Glutamatergic neuron (in vitro differentiated cells): ENCODE measurements at regions not wholly inside any gene's neighbourhood (a gene's known extent, or its start where the extent isn't known, plus 50 kb on each side); places are given as distances from the start of the nearest gene placed in this dataset.
A peak's percentile ranks its signal among the peaks of the same experiment; 100 is the strongest.

Experiments
- DNase-seq: peaks from one replicate; pipeline ENCODE4 v3.0.0; 2022
- H3K27ac Mint-ChIP-seq: one replicate; pipeline ENCODE4 v1.8.0; 2020; ENCODE audit warnings: mild to moderate bottlenecking, mixed read lengths, inconsistent platforms; ENCODE audit not compliant: unreplicated experiment
- H3K27me3 Mint-ChIP-seq: one replicate; pipeline ENCODE4 v1.8.0; 2020; ENCODE audit warnings: mild to moderate bottlenecking, moderate library complexity, mixed read lengths, inconsistent platforms; ENCODE audit not compliant: unreplicated experiment
- H3K36me3 Mint-ChIP-seq: one replicate; pipeline ENCODE4 v1.8.0; 2020; ENCODE audit warnings: mild to moderate bottlenecking, mixed read lengths, inconsistent platforms; ENCODE audit not compliant: unreplicated experiment
- H3K4me1 Mint-ChIP-seq: one replicate; pipeline ENCODE4 v1.8.0; 2020; ENCODE audit warnings: mild to moderate bottlenecking, low read depth, mixed read lengths, inconsistent platforms; ENCODE audit not compliant: unreplicated experiment
- H3K4me3 Mint-ChIP-seq: one replicate; pipeline ENCODE4 v1.8.0; 2020; ENCODE audit warnings: mild to moderate bottlenecking, mixed read lengths, inconsistent platforms; ENCODE audit not compliant: unreplicated experiment
- H3K9me3 Mint-ChIP-seq: one replicate; pipeline ENCODE4 v1.8.0; 2020; ENCODE audit warnings: mild to moderate bottlenecking, moderate library complexity, mixed read lengths, inconsistent platforms; ENCODE audit not compliant: unreplicated experiment
- TF ChIP-seq, protein P1 (sequence below): fragments of 200-600 bp; sonication (generic); IDR thresholded peaks from one replicate; pipeline ENCODE4 v1.5.0; 2021; ENCODE audit not compliant: partially characterized antibody, unreplicated experiment

DNA sequence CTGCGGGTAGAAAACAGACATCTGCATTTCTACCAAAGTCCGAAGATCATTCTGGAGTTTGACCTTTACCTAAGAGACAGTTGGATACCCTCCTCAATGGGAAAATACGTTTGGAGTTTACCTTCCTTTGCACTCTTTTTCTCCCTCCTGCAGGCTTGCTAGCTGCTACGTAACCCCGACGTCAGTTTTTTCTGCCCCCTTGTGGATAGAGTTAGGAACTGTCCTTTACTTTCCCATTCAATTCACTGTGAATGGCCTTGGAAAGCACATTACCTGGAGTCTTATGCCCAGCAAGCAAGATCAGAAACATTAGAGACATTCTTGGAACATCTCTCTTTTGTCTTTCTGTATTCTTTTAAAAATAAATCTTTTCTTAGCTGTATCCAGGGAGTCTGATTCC is 250.7 kb downstream of the NAP1L3 start:
- H3K4me3 Mint-ChIP-seq, result no peak overlapping the region
- DNase-seq, result no peak
- H3K9me3 Mint-ChIP-seq, result no peaks in the 10 kb centered on the region
- H3K27me3 Mint-ChIP-seq, result no peaks in the 10 kb centered on the region
- H3K36me3 Mint-ChIP-seq, result no peaks in the 10 kb centered on the region
- TF ChIP-seq, protein P1, sequence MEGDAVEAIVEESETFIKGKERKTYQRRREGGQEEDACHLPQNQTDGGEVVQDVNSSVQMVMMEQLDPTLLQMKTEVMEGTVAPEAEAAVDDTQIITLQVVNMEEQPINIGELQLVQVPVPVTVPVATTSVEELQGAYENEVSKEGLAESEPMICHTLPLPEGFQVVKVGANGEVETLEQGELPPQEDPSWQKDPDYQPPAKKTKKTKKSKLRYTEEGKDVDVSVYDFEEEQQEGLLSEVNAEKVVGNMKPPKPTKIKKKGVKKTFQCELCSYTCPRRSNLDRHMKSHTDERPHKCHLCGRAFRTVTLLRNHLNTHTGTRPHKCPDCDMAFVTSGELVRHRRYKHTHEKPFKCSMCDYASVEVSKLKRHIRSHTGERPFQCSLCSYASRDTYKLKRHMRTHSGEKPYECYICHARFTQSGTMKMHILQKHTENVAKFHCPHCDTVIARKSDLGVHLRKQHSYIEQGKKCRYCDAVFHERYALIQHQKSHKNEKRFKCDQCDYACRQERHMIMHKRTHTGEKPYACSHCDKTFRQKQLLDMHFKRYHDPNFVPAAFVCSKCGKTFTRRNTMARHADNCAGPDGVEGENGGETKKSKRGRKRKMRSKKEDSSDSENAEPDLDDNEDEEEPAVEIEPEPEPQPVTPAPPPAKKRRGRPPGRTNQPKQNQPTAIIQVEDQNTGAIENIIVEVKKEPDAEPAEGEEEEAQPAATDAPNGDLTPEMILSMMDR, result peak; percentile 72
- H3K27ac Mint-ChIP-seq, result no peak overlapping the region
- H3K4me1 Mint-ChIP-seq, result no peaks in the 10 kb centered on the region

- Mint-ChIP-seq H3K27me3 (no peaks in the 10 kb centered on the region), H3K9me3 (no peaks in the 10 kb centered on the region), H3K4me1 (no peaks in the 10 kb centered on the region), H3K36me3 (no peaks in the 10 kb centered on the region), H3K27ac (no peak overlapping the region), H3K4me3 (no peak overlapping the region)
- TF ChIP-seq, protein P1, result no peak
- DNase-seq, result no peak
Observed at GRCh38 chrX:93420525-93421082, 252.8 kb downstream of the NAP1L3 start.

- TF ChIP-seq, protein P1, result no peak
- DNase-seq, result no peak
- H3K4me1 Mint-ChIP-seq, result no peaks in the 10 kb centered on the region
- H3K27ac Mint-ChIP-seq, result no peak overlapping the region
- no peak overlapping the region for H3K4me3 Mint-ChIP-seq
- no peaks in the 10 kb centered on the region for H3K27me3 Mint-ChIP-seq
- H3K9me3 Mint-ChIP-seq, result no peaks in the 10 kb centered on the region
- no peaks in the 10 kb centered on the region for H3K36me3 Mint-ChIP-seq
Observed at GRCh38 chrX:93420090-93420489, 253.3 kb downstream of the NAP1L3 start.

DNA sequence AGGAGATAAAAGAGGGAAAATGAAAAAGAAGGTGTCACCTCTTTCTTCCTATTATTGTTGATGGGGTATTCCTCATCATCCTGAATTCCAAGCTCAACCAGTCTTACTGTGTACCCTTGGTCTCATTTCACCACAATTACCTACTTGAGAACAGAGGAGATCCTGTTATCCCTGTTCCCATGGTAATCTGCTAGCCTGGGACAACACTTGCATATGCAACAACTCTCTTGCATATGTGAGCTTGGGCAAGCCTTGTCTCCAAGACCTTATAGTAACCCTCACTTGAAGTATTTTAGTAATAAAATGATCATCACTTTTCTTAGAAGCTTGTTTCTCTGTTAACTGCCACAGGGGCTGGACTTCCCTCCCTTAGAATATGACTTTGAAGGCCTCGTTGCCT is 253.7 kb downstream of the NAP1L3 start:
- no peak for DNase-seq
- H3K27me3 Mint-ChIP-seq, result no peaks in the 10 kb centered on the region
- TF ChIP-seq, protein P1, result no peak
- H3K4me1 Mint-ChIP-seq, result no peaks in the 10 kb centered on the region
- no peak overlapping the region for H3K27ac Mint-ChIP-seq
- no peaks in the 10 kb centered on the region for H3K36me3 Mint-ChIP-seq
- no peaks in the 10 kb centered on the region for H3K9me3 Mint-ChIP-seq
- H3K4me3 Mint-ChIP-seq, result no peak overlapping the region

DNA sequence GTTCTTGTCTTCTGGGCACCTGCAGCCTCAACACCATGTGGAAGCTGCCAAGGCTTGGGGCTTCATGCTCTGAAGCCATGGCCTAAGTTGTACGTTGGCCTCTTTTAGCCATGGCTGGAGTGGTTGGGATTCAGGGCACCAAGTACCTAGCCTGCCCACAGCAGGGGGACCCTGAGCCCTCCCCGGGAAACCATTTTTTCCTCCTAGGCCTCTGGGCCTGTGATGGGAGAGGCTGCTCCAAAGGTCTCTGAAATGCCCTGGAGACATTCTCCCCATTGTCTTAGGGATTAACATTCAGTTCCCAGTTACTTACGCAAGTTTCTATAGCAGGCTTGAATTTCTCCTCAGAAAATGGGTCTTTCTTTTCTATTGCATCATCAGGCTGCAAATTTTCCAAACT is 269.3 kb downstream of the NAP1L3 start:
- Mint-ChIP-seq H3K4me3 (no peak overlapping the region), H3K36me3 (no peaks in the 10 kb centered on the region), H3K27me3 (no peaks in the 10 kb centered on the region), H3K27ac (no peak overlapping the region), H3K4me1 (peaks cover 3% of the 10 kb centered on the region), H3K9me3 (peaks cover 5% of the 10 kb centered on the region)
- DNase-seq, result no peak
- TF ChIP-seq, protein P1, result no peak
